ENCODE measurements at regions not wholly inside any gene's neighbourhood (a gene's known extent, or its start where the extent isn't known, plus 50 kb on each side); places are given as distances from the start of the nearest gene placed in this dataset.

DNA sequence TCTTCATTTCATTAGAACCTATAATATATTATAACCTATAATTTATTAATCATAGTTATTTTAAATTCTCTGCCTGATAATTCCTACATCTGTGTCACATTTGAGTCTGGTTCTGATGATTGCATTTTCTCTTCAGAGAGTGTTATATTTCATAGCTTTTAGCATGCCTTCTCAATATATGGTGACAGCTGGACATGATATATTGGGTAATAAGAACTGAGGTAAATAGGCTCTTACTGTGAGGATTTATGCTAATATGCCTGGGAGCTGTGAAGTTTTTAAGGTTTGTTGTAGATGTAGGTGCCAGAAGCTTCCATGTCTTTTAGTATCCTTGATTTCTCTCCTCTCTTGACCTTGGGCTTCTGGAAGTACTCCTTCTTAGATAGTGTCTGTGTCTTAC lies 325.9 kb upstream of the SEMA3D start:
- TF ChIP-seq, protein P1, sequence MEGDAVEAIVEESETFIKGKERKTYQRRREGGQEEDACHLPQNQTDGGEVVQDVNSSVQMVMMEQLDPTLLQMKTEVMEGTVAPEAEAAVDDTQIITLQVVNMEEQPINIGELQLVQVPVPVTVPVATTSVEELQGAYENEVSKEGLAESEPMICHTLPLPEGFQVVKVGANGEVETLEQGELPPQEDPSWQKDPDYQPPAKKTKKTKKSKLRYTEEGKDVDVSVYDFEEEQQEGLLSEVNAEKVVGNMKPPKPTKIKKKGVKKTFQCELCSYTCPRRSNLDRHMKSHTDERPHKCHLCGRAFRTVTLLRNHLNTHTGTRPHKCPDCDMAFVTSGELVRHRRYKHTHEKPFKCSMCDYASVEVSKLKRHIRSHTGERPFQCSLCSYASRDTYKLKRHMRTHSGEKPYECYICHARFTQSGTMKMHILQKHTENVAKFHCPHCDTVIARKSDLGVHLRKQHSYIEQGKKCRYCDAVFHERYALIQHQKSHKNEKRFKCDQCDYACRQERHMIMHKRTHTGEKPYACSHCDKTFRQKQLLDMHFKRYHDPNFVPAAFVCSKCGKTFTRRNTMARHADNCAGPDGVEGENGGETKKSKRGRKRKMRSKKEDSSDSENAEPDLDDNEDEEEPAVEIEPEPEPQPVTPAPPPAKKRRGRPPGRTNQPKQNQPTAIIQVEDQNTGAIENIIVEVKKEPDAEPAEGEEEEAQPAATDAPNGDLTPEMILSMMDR (IDR thresholded peaks at IDR 0.05; ENCODE audit: low read depth, low read length) = no peak
- TF ChIP-seq MYC (IDR thresholded peaks at IDR 0.05; ENCODE audit: low read depth, low read length) (no peak), POLR2A (IDR thresholded peaks at IDR 0.05; ENCODE audit: extremely low read depth, insufficient read length) (no peak)

All from NB4 (cell line).